ENCODE measurements at regions not wholly inside any gene's neighbourhood (a gene's known extent, or its start where the extent isn't known, plus 50 kb on each side); places are given as distances from the start of the nearest gene placed in this dataset.

DNA sequence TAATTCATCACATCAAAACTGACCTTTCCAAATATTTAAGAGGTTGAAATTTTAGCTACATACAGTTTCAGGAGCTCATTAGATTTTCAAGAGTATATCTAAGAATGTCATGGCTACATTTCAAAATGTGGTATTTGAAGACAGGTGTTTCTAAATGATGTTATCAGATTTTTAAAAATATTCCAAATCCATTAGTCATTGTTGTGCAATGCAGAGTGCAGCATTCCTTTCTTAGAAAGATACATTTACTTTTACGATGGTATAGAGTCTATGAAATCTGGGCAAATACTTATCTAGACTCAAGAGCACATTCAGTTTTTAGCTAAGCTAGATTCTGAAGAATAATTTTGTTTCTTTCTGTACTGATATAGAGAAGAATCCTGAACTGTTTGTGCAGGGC is 230.3 kb downstream of the CHRM3 start:
- no peak for TF ChIP-seq POLR2AphosphoS5 (IDR thresholded peaks at IDR 0.05)
- TF ChIP-seq, protein P1, sequence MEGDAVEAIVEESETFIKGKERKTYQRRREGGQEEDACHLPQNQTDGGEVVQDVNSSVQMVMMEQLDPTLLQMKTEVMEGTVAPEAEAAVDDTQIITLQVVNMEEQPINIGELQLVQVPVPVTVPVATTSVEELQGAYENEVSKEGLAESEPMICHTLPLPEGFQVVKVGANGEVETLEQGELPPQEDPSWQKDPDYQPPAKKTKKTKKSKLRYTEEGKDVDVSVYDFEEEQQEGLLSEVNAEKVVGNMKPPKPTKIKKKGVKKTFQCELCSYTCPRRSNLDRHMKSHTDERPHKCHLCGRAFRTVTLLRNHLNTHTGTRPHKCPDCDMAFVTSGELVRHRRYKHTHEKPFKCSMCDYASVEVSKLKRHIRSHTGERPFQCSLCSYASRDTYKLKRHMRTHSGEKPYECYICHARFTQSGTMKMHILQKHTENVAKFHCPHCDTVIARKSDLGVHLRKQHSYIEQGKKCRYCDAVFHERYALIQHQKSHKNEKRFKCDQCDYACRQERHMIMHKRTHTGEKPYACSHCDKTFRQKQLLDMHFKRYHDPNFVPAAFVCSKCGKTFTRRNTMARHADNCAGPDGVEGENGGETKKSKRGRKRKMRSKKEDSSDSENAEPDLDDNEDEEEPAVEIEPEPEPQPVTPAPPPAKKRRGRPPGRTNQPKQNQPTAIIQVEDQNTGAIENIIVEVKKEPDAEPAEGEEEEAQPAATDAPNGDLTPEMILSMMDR (IDR thresholded peaks at IDR 0.05), result no peak
- TF ChIP-seq POLR2A (IDR thresholded peaks at IDR 0.05), result no peak
